ENCODE measurements at regions not wholly inside any gene's neighbourhood (a gene's known extent, or its start where the extent isn't known, plus 50 kb on each side); places are given as distances from the start of the nearest gene placed in this dataset.

GRCh38 chr14:65920996-65921395 is 508.5 kb downstream of the FUT8 start:
- intact Hi-C loops (cut with micrococcal nuclease): no loop called here
- Mint-ChIP-seq H3K4me1 (peaks cover 14 to 39% (median 17%) of the 10 kb centered on the region in 4 donors), H3K27ac (no peak overlapping the region), H3K27me3 (no peaks in the 10 kb centered on the region), H3K4me3 (no peak overlapping the region), H3K9me3 (no peaks in the 10 kb centered on the region), H3K36me3 (no peaks in the 10 kb centered on the region)
- Histone ChIP-seq H3K4me3 (ENCODE audit: low read length in 2 of 2) (no peak overlapping the region), H3K27me3 (ENCODE audit: insufficient read depth, low read length) (no peaks in the 10 kb centered on the region), H3K27ac (ENCODE audit: low read depth, low read length) (no peak overlapping the region), H3K9me3 (ENCODE audit: control insufficient read depth in 1 of 2, low read length in 2 of 2) (no peaks in the 10 kb centered on the region), H3K4me1 (ENCODE audit: insufficient read depth, low read length) (peaks cover 9% of the 10 kb centered on the region), H3K36me3 (ENCODE audit: insufficient read depth, low read length) (no peaks in the 10 kb centered on the region)
- DNase-seq: no peak
- ChIA-PET CTCF (ENCODE audit: partially characterized antibody) (no interaction called here), POLR2A (ENCODE audit: partially characterized antibody) (no interaction called here)

- intact Hi-C loops (cut with micrococcal nuclease): no loop called here
- Histone ChIP-seq H3K36me3 (ENCODE audit: insufficient read depth, low read length) (no peaks in the 10 kb centered on the region), H3K27ac (ENCODE audit: low read depth, low read length) (no peak overlapping the region), H3K4me1 (ENCODE audit: insufficient read depth, low read length) (peaks cover 21% of the 10 kb centered on the region), H3K27me3 (ENCODE audit: insufficient read depth, low read length) (no peaks in the 10 kb centered on the region), H3K4me3 (ENCODE audit: low read length in 2 of 2) (no peak overlapping the region), H3K9me3 (ENCODE audit: control insufficient read depth in 1 of 2, low read length in 2 of 2) (no peaks in the 10 kb centered on the region)
- no peaks in the 10 kb centered on the region for H3K36me3 Mint-ChIP-seq
- no peak overlapping the region for H3K27ac Mint-ChIP-seq
- H3K9me3 Mint-ChIP-seq: no peaks in the 10 kb centered on the region
- ChIA-PET POLR2A (ENCODE audit: partially characterized antibody) (interaction anchor here (2.7 kb wide), 1 partner anchor 75 kb away, joined by 13 read pairs; no protein-coding TSS in a partner anchor), CTCF (ENCODE audit: partially characterized antibody) (interaction anchor here (0.8 to 2.5 kb wide), 3 partner anchors 37 to 511 kb away, joined by 3 to 7 read pairs (median 6); no protein-coding TSS in a partner anchor)
- no peaks in the 10 kb centered on the region for H3K27me3 Mint-ChIP-seq
- no peak overlapping the region for H3K4me3 Mint-ChIP-seq
- DNase-seq: no peak
- H3K4me1 Mint-ChIP-seq: peaks cover 19 to 51% (median 27%) of the 10 kb centered on the region in 4 donors
These were observed 509.6 kb downstream of the FUT8 start for GRCh38 chr14:65922142-65922541.

- no peaks in the 10 kb centered on the region for H3K9me3 ChIP-seq (ENCODE audit: control insufficient read depth in 1 of 2, low read length in 2 of 2)
- no peak for DNase-seq
- H3K27ac ChIP-seq (ENCODE audit: low read depth, low read length): peak overlapping the region; percentile 42
- peak overlapping the region; percentile 8 to 94 (median 87) for H3K27ac Mint-ChIP-seq
- H3K27me3 Mint-ChIP-seq: no peaks in the 10 kb centered on the region
- peak overlapping the region in 1 of 2 donors; percentile 22 for H3K4me3 ChIP-seq (ENCODE audit: low read length in 2 of 2)
- H3K4me1 Mint-ChIP-seq: peaks cover 45 to 70% (median 56%) of the 10 kb centered on the region in 4 donors
- intact Hi-C loops (cut with micrococcal nuclease): no loop called here
- peak overlapping the region in 3 of 8 donors; percentile 40 to 76 (median 71) for H3K4me3 Mint-ChIP-seq
- no peaks in the 10 kb centered on the region for H3K9me3 Mint-ChIP-seq
- no peaks in the 10 kb centered on the region for H3K27me3 ChIP-seq (ENCODE audit: insufficient read depth, low read length)
- CTCF ChIA-PET (ENCODE audit: partially characterized antibody): interaction anchor here (1.1 to 4.0 kb wide), 8 partner anchors 9 to 100 kb away, joined by 3 to 64 read pairs (median 7); no protein-coding TSS in a partner anchor
- peaks cover 55% of the 10 kb centered on the region for H3K4me1 ChIP-seq (ENCODE audit: insufficient read depth, low read length)
- POLR2A ChIA-PET (ENCODE audit: partially characterized antibody): interaction anchor here (0.8 to 4.8 kb wide), 11 partner anchors 9 to 102 kb away, joined by 3 to 102 read pairs (median 13); no protein-coding TSS in a partner anchor
- no peaks in the 10 kb centered on the region for H3K36me3 Mint-ChIP-seq
- H3K36me3 ChIP-seq (ENCODE audit: insufficient read depth, low read length): no peaks in the 10 kb centered on the region
These were observed 514.0 kb downstream of the FUT8 start for GRCh38 chr14:65926504-65926903.

- Mint-ChIP-seq H3K9me3 (no peaks in the 10 kb centered on the region), H3K27ac (peak overlapping the region; percentile 81 to 96 (median 92)), H3K4me1 (peaks cover 50 to 76% (median 61%) of the 10 kb centered on the region in 4 donors), H3K36me3 (no peaks in the 10 kb centered on the region), H3K27me3 (no peaks in the 10 kb centered on the region), H3K4me3 (peak overlapping the region in 7 of 8 donors; percentile 68 to 81 (median 73))
- Histone ChIP-seq H3K9me3 (ENCODE audit: control insufficient read depth in 1 of 2, low read length in 2 of 2) (no peaks in the 10 kb centered on the region), H3K36me3 (ENCODE audit: insufficient read depth, low read length) (no peaks in the 10 kb centered on the region), H3K27me3 (ENCODE audit: insufficient read depth, low read length) (no peaks in the 10 kb centered on the region), H3K4me1 (ENCODE audit: insufficient read depth, low read length) (peaks cover 55% of the 10 kb centered on the region), H3K4me3 (ENCODE audit: low read length in 2 of 2) (peak overlapping the region; percentile 21 to 22), H3K27ac (ENCODE audit: low read depth, low read length) (peak overlapping the region; percentile 42)
- ChIA-PET POLR2A (ENCODE audit: partially characterized antibody) (interaction anchor here (0.6 to 4.8 kb wide), 23 partner anchors 9 to 515 kb away, joined by 3 to 102 read pairs (median 6); partner anchors contain the start of gene FUT8), CTCF (ENCODE audit: partially characterized antibody) (interaction anchor here (0.7 to 4.0 kb wide), 26 partner anchors 8 to 763 kb away, joined by 3 to 64 read pairs (median 4); no protein-coding TSS in a partner anchor)
- DNase-seq: no peak
- intact Hi-C loops (cut with micrococcal nuclease): loop anchor here (1.0 kb wide), 1 partner anchor 80 kb away; no protein-coding TSS in a partner anchor
These were observed 514.6 kb downstream of the FUT8 start for GRCh38 chr14:65926935-65927700.

GRCh38 chr14:65927931-65928356 is 515.4 kb downstream of the FUT8 start:
- H3K27ac Mint-ChIP-seq: peak overlapping the region; percentile 81 to 96 (median 92)
- H3K36me3 Mint-ChIP-seq: peaks cover 0 to 4% of the 10 kb centered on the region in 2 donors
- peak; percentile 66 to 78 (median 73) for DNase-seq
- Histone ChIP-seq H3K4me3 (ENCODE audit: low read length in 2 of 2) (peak overlapping the region in 1 of 2 donors; percentile 22), H3K27ac (ENCODE audit: low read depth, low read length) (peak overlapping the region; percentile 42), H3K27me3 (ENCODE audit: insufficient read depth, low read length) (no peaks in the 10 kb centered on the region), H3K4me1 (ENCODE audit: insufficient read depth, low read length) (peaks cover 55% of the 10 kb centered on the region), H3K9me3 (ENCODE audit: control insufficient read depth in 1 of 2, low read length in 2 of 2) (no peaks in the 10 kb centered on the region), H3K36me3 (ENCODE audit: insufficient read depth, low read length) (no peaks in the 10 kb centered on the region)
- CTCF ChIA-PET (ENCODE audit: partially characterized antibody): interaction anchor here (0.7 to 4.0 kb wide), 26 partner anchors 9 to 764 kb away, joined by 3 to 64 read pairs (median 4); no protein-coding TSS in a partner anchor
- peak overlapping the region; percentile 45 to 81 (median 73) for H3K4me3 Mint-ChIP-seq
- peaks cover 52 to 72% (median 64%) of the 10 kb centered on the region in 4 donors for H3K4me1 Mint-ChIP-seq
- POLR2A ChIA-PET (ENCODE audit: partially characterized antibody): interaction anchor here (0.6 to 4.8 kb wide), 25 partner anchors 8 to 722 kb away, joined by 3 to 102 read pairs (median 6); partner anchors contain the start of gene FUT8
- intact Hi-C loops (cut with micrococcal nuclease): loop anchor here (1.0 to 2.0 kb wide), 3 partner anchors 31 to 103 kb away; no protein-coding TSS in a partner anchor
- no peaks in the 10 kb centered on the region for H3K27me3 Mint-ChIP-seq
- H3K9me3 Mint-ChIP-seq: no peaks in the 10 kb centered on the region

- Mint-ChIP-seq H3K9me3 (no peaks in the 10 kb centered on the region), H3K4me3 (peak overlapping the region in 7 of 8 donors; percentile 68 to 81 (median 73)), H3K27me3 (no peaks in the 10 kb centered on the region), H3K4me1 (peaks cover 52 to 71% (median 64%) of the 10 kb centered on the region in 4 donors), H3K36me3 (peaks cover 0 to 7% of the 10 kb centered on the region in 2 donors), H3K27ac (peak overlapping the region; percentile 81 to 96 (median 92))
- no peaks in the 10 kb centered on the region for H3K36me3 ChIP-seq (ENCODE audit: insufficient read depth, low read length)
- ChIA-PET POLR2A (ENCODE audit: partially characterized antibody) (interaction anchor here (1.1 to 4.8 kb wide), 4 partner anchors 9 to 515 kb away, joined by 3 to 102 read pairs (median 7); no protein-coding TSS in a partner anchor), CTCF (ENCODE audit: partially characterized antibody) (interaction anchor here (0.9 kb wide), 1 partner anchor 105 kb away, joined by 3 read pairs; no protein-coding TSS in a partner anchor)
- peaks cover 55% of the 10 kb centered on the region for H3K4me1 ChIP-seq (ENCODE audit: insufficient read depth, low read length)
- DNase-seq: no peak
- no peaks in the 10 kb centered on the region for H3K27me3 ChIP-seq (ENCODE audit: insufficient read depth, low read length)
- H3K4me3 ChIP-seq (ENCODE audit: low read length in 2 of 2): peak overlapping the region in 1 of 2 donors; percentile 3
- intact Hi-C loops (cut with micrococcal nuclease): loop anchor here (2.0 kb wide), 2 partner anchors 30 to 104 kb away; no protein-coding TSS in a partner anchor
- H3K9me3 ChIP-seq (ENCODE audit: control insufficient read depth in 1 of 2, low read length in 2 of 2): no peaks in the 10 kb centered on the region
- H3K27ac ChIP-seq (ENCODE audit: low read depth, low read length): peak overlapping the region; percentile 42
These were observed 516.5 kb downstream of the FUT8 start for GRCh38 chr14:65928995-65929394.

Measured in CD4-positive, alpha-beta memory T cell (primary cell).